ENCODE measurements at regions not wholly inside any gene's neighbourhood (a gene's known extent, or its start where the extent isn't known, plus 50 kb on each side); places are given as distances from the start of the nearest gene placed in this dataset.

DNA sequence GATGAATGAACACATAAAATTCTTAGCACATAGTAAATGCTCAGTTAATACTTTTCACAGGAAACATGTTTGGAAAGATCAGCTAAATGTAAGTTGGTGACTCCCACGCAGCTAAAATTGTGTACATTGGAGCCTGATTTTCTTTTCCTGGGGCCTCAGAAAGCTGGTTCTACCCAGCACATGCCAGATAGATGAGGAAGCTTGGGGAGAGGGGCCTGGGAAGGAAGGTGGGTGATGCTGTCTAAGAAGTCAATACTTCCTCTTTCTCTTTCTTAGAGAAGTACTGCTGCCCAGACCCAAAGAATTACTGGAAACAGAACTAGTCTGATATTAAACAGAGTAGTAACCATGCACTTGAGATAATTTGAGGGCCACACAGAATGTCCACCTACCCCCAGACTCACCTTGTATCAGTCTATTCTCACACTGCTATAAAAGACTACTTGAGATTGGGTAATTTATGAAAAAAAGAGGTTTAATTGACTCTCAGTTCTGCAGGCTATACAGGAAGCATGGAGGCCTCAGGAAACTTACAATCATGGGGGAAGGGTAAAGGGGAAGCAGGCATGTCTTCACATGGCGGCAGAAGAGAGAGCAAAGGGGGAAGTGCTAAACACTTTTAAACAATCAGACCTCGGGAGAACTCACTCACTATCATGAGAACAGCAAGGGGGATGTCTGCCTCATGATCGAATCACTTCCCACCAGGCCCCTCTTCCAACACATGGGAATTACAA lies 123.3 kb upstream of the MED13L start:
- no peak for FAIRE-seq
- no peaks in the 10 kb centered on the region for H4K20me1 ChIP-seq (replicated peaks; ENCODE audit: control insufficient read depth, extremely low read depth, insufficient read depth, low read length)
- BruUV-seq (replicated peaks) = no TSS peak
- TF ChIP-seq GATA2 (IDR thresholded peaks at IDR 0.05; ENCODE audit: insufficient read depth, insufficient read length, low read depth, low read length) (no peak), POLR2A (IDR thresholded peaks at IDR 0.05; ENCODE audit: low read depth, low read length) (no peak)
- TF ChIP-seq, protein P1, sequence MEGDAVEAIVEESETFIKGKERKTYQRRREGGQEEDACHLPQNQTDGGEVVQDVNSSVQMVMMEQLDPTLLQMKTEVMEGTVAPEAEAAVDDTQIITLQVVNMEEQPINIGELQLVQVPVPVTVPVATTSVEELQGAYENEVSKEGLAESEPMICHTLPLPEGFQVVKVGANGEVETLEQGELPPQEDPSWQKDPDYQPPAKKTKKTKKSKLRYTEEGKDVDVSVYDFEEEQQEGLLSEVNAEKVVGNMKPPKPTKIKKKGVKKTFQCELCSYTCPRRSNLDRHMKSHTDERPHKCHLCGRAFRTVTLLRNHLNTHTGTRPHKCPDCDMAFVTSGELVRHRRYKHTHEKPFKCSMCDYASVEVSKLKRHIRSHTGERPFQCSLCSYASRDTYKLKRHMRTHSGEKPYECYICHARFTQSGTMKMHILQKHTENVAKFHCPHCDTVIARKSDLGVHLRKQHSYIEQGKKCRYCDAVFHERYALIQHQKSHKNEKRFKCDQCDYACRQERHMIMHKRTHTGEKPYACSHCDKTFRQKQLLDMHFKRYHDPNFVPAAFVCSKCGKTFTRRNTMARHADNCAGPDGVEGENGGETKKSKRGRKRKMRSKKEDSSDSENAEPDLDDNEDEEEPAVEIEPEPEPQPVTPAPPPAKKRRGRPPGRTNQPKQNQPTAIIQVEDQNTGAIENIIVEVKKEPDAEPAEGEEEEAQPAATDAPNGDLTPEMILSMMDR (IDR thresholded peaks at IDR 0.05; ENCODE audit: extremely low read depth in 1 of 2, insufficient read depth in 1 of 2, low read depth in 1 of 2, low read length in 2 of 2) = no peak
- DNase-seq (ENCODE audit: low read depth, low spot score) = no peak
- intact Hi-C loops (cut with micrococcal nuclease) = no loop called here
- H3K4me3 ChIP-seq (replicated peaks in 1 of 3; ENCODE audit: insufficient read depth in 1 of 3, low read depth in 1 of 3, low read length in 3 of 3) = no peak overlapping the region
- H3K9me3 ChIP-seq (replicated peaks; ENCODE audit: control insufficient read depth, insufficient read depth, low read length) = no peaks in the 10 kb centered on the region
- H3K4me2 ChIP-seq (ENCODE audit: insufficient read depth, low read length) = no peak overlapping the region
- H3K79me2 ChIP-seq (ENCODE audit: control insufficient read depth, insufficient read depth, low read length) = no peaks in the 10 kb centered on the region
- H3K9ac ChIP-seq (replicated peaks; ENCODE audit: extremely low read depth, insufficient read depth, low read length) = no peak overlapping the region
- no peaks in the 10 kb centered on the region for H3K27me3 ChIP-seq (ENCODE audit: control insufficient read depth in 2 of 2, insufficient read depth in 2 of 2, low read length in 2 of 2)
- H3K36me3 ChIP-seq (ENCODE audit: control insufficient read depth in 2 of 2, extremely low read depth in 1 of 2, insufficient read depth in 2 of 2, low read length in 2 of 2) = no peaks in the 10 kb centered on the region
- ChIA-PET POLR2A (no interaction called here), CTCF (no interaction called here)
- no peaks in the 10 kb centered on the region for H3K9me1 ChIP-seq (replicated peaks; ENCODE audit: control insufficient read depth, extremely low read depth, insufficient read depth, low read length)
- dilution Hi-C loops (cut with MboI; ENCODE audit: extremely low pct_ligation_motif_present, low sequenced_read_pairs) = no loop called here
- H3K4me1 ChIP-seq (ENCODE audit: control insufficient read depth, extremely low read depth, insufficient read depth, low read length) = no peaks in the 10 kb centered on the region
- H3K27ac ChIP-seq (ENCODE audit: insufficient read depth, low read depth, low read length) = no peak overlapping the region
- no peak overlapping the region for H2AFZ ChIP-seq (ENCODE audit: low read depth, low read length)

DNA sequence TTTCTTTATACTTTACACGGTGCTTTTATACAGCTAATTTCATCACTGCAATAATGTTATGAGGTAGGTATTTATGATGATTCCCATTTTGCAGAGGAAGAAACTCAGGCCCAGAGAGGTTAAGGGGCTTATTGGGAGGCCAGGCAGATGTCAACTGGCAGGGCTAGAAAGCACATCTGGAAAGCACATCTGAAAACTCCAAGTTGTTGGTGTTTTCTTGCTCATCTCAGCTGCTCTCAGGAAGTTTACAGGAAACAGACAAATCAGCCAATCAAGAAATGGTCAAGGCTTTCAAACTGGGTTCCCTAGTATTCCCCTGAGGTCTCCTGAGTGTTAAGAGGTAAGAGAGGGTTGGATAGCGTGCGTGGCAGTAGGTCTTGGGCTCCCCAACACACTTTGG lies 124.1 kb upstream of the MED13L start:
- Histone ChIP-seq H3K79me2 (ENCODE audit: control insufficient read depth, insufficient read depth, low read length) (no peaks in the 10 kb centered on the region), H3K4me1 (ENCODE audit: control insufficient read depth, extremely low read depth, insufficient read depth, low read length) (no peaks in the 10 kb centered on the region), H3K36me3 (ENCODE audit: control insufficient read depth in 2 of 2, extremely low read depth in 1 of 2, insufficient read depth in 2 of 2, low read length in 2 of 2) (no peaks in the 10 kb centered on the region), H2AFZ (ENCODE audit: low read depth, low read length) (no peak overlapping the region), H3K4me2 (ENCODE audit: insufficient read depth, low read length) (no peak overlapping the region), H4K20me1 (replicated peaks; ENCODE audit: control insufficient read depth, extremely low read depth, insufficient read depth, low read length) (no peaks in the 10 kb centered on the region), H3K4me3 (replicated peaks in 1 of 3; ENCODE audit: insufficient read depth in 1 of 3, low read depth in 1 of 3, low read length in 3 of 3) (no peak overlapping the region), H3K9ac (replicated peaks; ENCODE audit: extremely low read depth, insufficient read depth, low read length) (no peak overlapping the region), H3K9me1 (replicated peaks; ENCODE audit: control insufficient read depth, extremely low read depth, insufficient read depth, low read length) (no peaks in the 10 kb centered on the region), H3K27ac (ENCODE audit: insufficient read depth, low read depth, low read length) (no peak overlapping the region), H3K27me3 (ENCODE audit: control insufficient read depth in 2 of 2, insufficient read depth in 2 of 2, low read length in 2 of 2) (no peaks in the 10 kb centered on the region), H3K9me3 (replicated peaks; ENCODE audit: control insufficient read depth, insufficient read depth, low read length) (no peaks in the 10 kb centered on the region)
- FAIRE-seq (no peak), DNase-seq (ENCODE audit: low read depth, low spot score) (no peak)
- dilution Hi-C loops (cut with MboI; ENCODE audit: extremely low pct_ligation_motif_present, low sequenced_read_pairs) = no loop called here
- TF ChIP-seq, protein P2, sequence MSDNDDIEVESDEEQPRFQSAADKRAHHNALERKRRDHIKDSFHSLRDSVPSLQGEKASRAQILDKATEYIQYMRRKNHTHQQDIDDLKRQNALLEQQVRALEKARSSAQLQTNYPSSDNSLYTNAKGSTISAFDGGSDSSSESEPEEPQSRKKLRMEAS (IDR thresholded peaks at IDR 0.05; ENCODE audit: insufficient read depth, insufficient read length) = no peak
- TF ChIP-seq MYC (IDR thresholded peaks at IDR 0.05; ENCODE audit: low read depth, low read length) = no peak
- no peak for TF ChIP-seq FOS (IDR thresholded peaks at IDR 0.05; ENCODE audit: borderline replicate concordance, insufficient read depth, low read length)
- TF ChIP-seq, protein P1 (IDR thresholded peaks at IDR 0.05; ENCODE audit: extremely low read depth in 1 of 2, insufficient read depth in 1 of 2, low read depth in 1 of 2, low read length in 2 of 2) = no peak
- no peak for TF ChIP-seq EZH2 (IDR thresholded peaks at IDR 0.05; ENCODE audit: borderline replicate concordance, low read depth, low read length, severe bottlenecking)
- no peak for TF ChIP-seq GATA2 (IDR thresholded peaks at IDR 0.05; ENCODE audit: insufficient read depth, insufficient read length, low read depth, low read length)
- TF ChIP-seq POLR2AphosphoS5 (IDR thresholded peaks at IDR 0.05; ENCODE audit: insufficient read depth, low read depth, low read length) = no peak
- no peak for TF ChIP-seq POLR2A (IDR thresholded peaks at IDR 0.05; ENCODE audit: low read depth, low read length)
- TF ChIP-seq JUN (IDR thresholded peaks at IDR 0.05; ENCODE audit: borderline replicate concordance, insufficient read depth, insufficient read length, low read depth) = no peak
- CTCF ChIA-PET = no interaction called here
- no TSS peak for BruUV-seq (replicated peaks)
- POLR2A ChIA-PET = interaction anchor here (1.4 kb wide), 1 partner anchor 20 kb away, joined by 3 read pairs; no protein-coding TSS in a partner anchor
- intact Hi-C loops (cut with micrococcal nuclease) = no loop called here
